GM23248 (cell line): ENCODE measurements at regions not wholly inside any gene's neighbourhood (a gene's known extent, or its start where the extent isn't known, plus 50 kb on each side); places are given as distances from the start of the nearest gene placed in this dataset.
"Not testable (repeated sequence)": the region's sequence is repeated elsewhere in the genome, so short reads cannot be mapped to it uniquely, and the experiment has no call there.

Source experiments
- EZH2 ChIP-seq: fragments of 200-600 bp; sonication (generic); IDR thresholded peaks from 2 replicates; pipeline ENCODE4 v1.6.1; 2018; ENCODE audit warnings: antibody characterized with exemption, mild to moderate bottlenecking; ENCODE audit not compliant: insufficient read depth, poor library complexity, severe bottlenecking
- EZH2phosphoT487 ChIP-seq: fragments of 200-600 bp; sonication (generic); IDR thresholded peaks from 2 replicates; pipeline ENCODE4 v1.6.1; 2018; ENCODE audit warnings: antibody characterized with exemption, moderate library complexity, mild to moderate bottlenecking, low read depth; ENCODE audit not compliant: insufficient read depth

GRCh38 chr1:83398125-83398524 lies 600.8 kb downstream of the TTLL7 start:
- TF ChIP-seq EZH2phosphoT487, EZH2: not testable (repeated sequence)
